ENCODE measurements at regions not wholly inside any gene's neighbourhood (a gene's known extent, or its start where the extent isn't known, plus 50 kb on each side); places are given as distances from the start of the nearest gene placed in this dataset.
"Not testable (repeated sequence)": the region's sequence is repeated elsewhere in the genome, so short reads cannot be mapped to it uniquely, and the experiment has no call there.

GRCh38 chr1:100597061-100597741, 59.3 kb downstream of the GPR88 start:
- Histone ChIP-seq H3K9me3 (no peaks in the 10 kb centered on the region), H3K4me1 (no peaks in the 10 kb centered on the region), H3K27ac (no peak overlapping the region), H3K27me3 (no peaks in the 10 kb centered on the region), H3K4me3 (no peak overlapping the region), H3K36me3 (no peaks in the 10 kb centered on the region)
- no peak for TF ChIP-seq CTCF (IDR thresholded peaks at IDR 0.05)
- WGBS (ENCODE audit: insufficient coverage, low coverage, low lambda C conversion rate, missing lambda C conversion rate), result 67% methylated on average over 1 of the region's 1 CpG
- ATAC-seq (no peak), DNase-seq (no peak)
- intact Hi-C loops (cut with DNase I), result no loop called here

GRCh38 chr1:100597784-100598183, 59.8 kb downstream of the GPR88 start:
- intact Hi-C loops (cut with DNase I), result no loop called here
- H3K27ac ChIP-seq, result no peak overlapping the region
- H3K36me3 ChIP-seq, result no peaks in the 10 kb centered on the region
- DNase-seq, result no peak
- no peaks in the 10 kb centered on the region for H3K9me3 ChIP-seq
- no peak for ATAC-seq
- no peaks in the 10 kb centered on the region for H3K4me1 ChIP-seq
- H3K4me3 ChIP-seq, result no peak overlapping the region
- H3K27me3 ChIP-seq, result no peaks in the 10 kb centered on the region
- WGBS (ENCODE audit: insufficient coverage, low coverage, low lambda C conversion rate, missing lambda C conversion rate), result 50% methylated on average over 4 of the region's 4 CpGs
- TF ChIP-seq POLR2A (IDR thresholded peaks at IDR 0.05) (no peak), CTCF (IDR thresholded peaks at IDR 0.05) (no peak)

GRCh38 chr1:100600377-100600776, 62.4 kb downstream of the GPR88 start:
- WGBS (ENCODE audit: insufficient coverage, low coverage, low lambda C conversion rate, missing lambda C conversion rate), result 83% methylated on average over 2 of the region's 2 CpGs
- H3K27ac ChIP-seq, ATAC-seq, H3K9me3 ChIP-seq, H3K4me1 ChIP-seq, H3K27me3 ChIP-seq, H3K4me3 ChIP-seq, DNase-seq, H3K36me3 ChIP-seq: not testable (repeated sequence)
- intact Hi-C loops (cut with DNase I), result loop anchor here (10.0 kb wide), 2 partner anchors 146 to 264 kb away; no protein-coding TSS in a partner anchor

GRCh38 chr1:100602028-100602427, 64.1 kb downstream of the GPR88 start:
- intact Hi-C loops (cut with DNase I), result loop anchor here (10.0 kb wide), 2 partner anchors 147 to 263 kb away; no protein-coding TSS in a partner anchor
- not testable (repeated sequence) for H3K36me3 ChIP-seq, H3K27me3 ChIP-seq, H3K4me3 ChIP-seq, H3K9me3 ChIP-seq, H3K27ac ChIP-seq, ATAC-seq, DNase-seq, H3K4me1 ChIP-seq
- WGBS (ENCODE audit: insufficient coverage, low coverage, low lambda C conversion rate, missing lambda C conversion rate), result 67% methylated on average over 1 of the region's 1 CpG

- no peak for ATAC-seq
- Histone ChIP-seq H3K27me3 (no peaks in the 10 kb centered on the region), H3K36me3 (no peaks in the 10 kb centered on the region), H3K4me1 (no peaks in the 10 kb centered on the region), H3K27ac (no peak overlapping the region), H3K9me3 (no peaks in the 10 kb centered on the region), H3K4me3 (no peak overlapping the region)
- TF ChIP-seq CTCF (IDR thresholded peaks at IDR 0.05) (no peak), POLR2A (IDR thresholded peaks at IDR 0.05) (no peak)
- 73% methylated on average over 1 of the region's 1 CpG for WGBS (ENCODE audit: insufficient coverage, low coverage, low lambda C conversion rate, missing lambda C conversion rate)
- DNase-seq, result no peak
- intact Hi-C loops (cut with DNase I), result loop anchor here (10.0 kb wide), 2 partner anchors 150 to 260 kb away; no protein-coding TSS in a partner anchor
These were observed 66.4 kb downstream of the GPR88 start for GRCh38 chr1:100604372-100604771.
